ENCODE measurements at regions not wholly inside any gene's neighbourhood (a gene's known extent, or its start where the extent isn't known, plus 50 kb on each side); places are given as distances from the start of the nearest gene placed in this dataset.

GRCh38 chr13:106690779-106691178, 122.8 kb upstream of the ARGLU1 start:
- TF ChIP-seq, protein P1, sequence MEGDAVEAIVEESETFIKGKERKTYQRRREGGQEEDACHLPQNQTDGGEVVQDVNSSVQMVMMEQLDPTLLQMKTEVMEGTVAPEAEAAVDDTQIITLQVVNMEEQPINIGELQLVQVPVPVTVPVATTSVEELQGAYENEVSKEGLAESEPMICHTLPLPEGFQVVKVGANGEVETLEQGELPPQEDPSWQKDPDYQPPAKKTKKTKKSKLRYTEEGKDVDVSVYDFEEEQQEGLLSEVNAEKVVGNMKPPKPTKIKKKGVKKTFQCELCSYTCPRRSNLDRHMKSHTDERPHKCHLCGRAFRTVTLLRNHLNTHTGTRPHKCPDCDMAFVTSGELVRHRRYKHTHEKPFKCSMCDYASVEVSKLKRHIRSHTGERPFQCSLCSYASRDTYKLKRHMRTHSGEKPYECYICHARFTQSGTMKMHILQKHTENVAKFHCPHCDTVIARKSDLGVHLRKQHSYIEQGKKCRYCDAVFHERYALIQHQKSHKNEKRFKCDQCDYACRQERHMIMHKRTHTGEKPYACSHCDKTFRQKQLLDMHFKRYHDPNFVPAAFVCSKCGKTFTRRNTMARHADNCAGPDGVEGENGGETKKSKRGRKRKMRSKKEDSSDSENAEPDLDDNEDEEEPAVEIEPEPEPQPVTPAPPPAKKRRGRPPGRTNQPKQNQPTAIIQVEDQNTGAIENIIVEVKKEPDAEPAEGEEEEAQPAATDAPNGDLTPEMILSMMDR (IDR thresholded peaks at IDR 0.05), result no peak
- no peak for TF ChIP-seq POLR2A (IDR thresholded peaks at IDR 0.05)
